Right atrium auricular region (tissue), 2 donors: ENCODE measurements at regions not wholly inside any gene's neighbourhood (a gene's known extent, or its start where the extent isn't known, plus 50 kb on each side); places are given as distances from the start of the nearest gene placed in this dataset.

Experiments used
- DNase-seq: peaks from one replicate; pipeline ENCODE4 v3.0.0-alpha.2; 2019; ENCODE audit warnings: low spot score
- H3K27ac ChIP-seq, 2 donors: fragments of 200-600 bp; sonication (generic); 1 replicate in 1 of 2; 2 replicates in 1 of 2; pipeline ENCODE4 v1.5.1; 2016 to 2019
- H3K27me3 ChIP-seq, 2 donors: fragments of 200-600 bp; sonication (generic); one replicate each; pipeline versions ENCODE4 v1.5.1 to v1.6.0; 2017 to 2019
- H3K36me3 ChIP-seq: fragments of 200-600 bp; sonication (generic); one replicate; pipeline ENCODE4 v1.5.1; 2016
- H3K4me1 ChIP-seq, 2 donors: fragments of 200-600 bp; sonication (generic); one replicate each; pipeline versions ENCODE4 v1.5.1 to v1.6.0; 2017 to 2019
- H3K4me3 ChIP-seq, 2 donors: fragments of 200-600 bp; sonication (generic); 1 replicate in 1 of 2; 2 replicates in 1 of 2; pipeline ENCODE4 v1.5.1; 2017 to 2019; ENCODE audit warnings: mild to moderate bottlenecking in 1 of 2, moderate library complexity in 1 of 2
- H3K9me3 ChIP-seq, 2 donors: fragments of 200-600 bp; sonication (generic); one replicate each; pipeline ENCODE4 v1.5.1; 2019
- TF ChIP-seq, protein P1 (sequence below), 2 donors: fragments of 200-600 bp; sonication (generic); IDR thresholded peaks; one replicate each; pipeline ENCODE4 v1.5.1; 2019; ENCODE audit warnings: antibody characterized with exemption in 2 of 2

DNA sequence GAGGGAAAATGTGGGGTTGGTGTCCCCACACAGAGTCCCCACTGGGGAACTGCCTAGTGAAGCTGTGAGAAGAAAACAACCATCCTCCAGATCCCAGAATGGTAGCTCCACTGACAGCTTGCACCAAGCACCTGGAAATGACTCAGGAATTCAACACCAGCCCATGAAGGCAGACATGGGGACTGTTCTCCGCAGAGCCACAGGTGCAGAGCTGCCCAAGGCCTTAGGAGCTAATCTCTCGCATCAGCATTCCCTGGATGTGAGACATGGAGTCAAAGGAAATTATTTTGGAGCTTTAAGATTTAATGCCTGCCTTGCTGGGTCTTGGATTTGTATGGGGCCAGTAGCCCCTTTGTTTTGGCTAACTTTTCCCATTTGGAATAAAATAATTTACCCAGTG lies 367.9 kb downstream of the FAM133A start:
- Histone ChIP-seq H3K4me3 (no peak overlapping the region), H3K27ac (no peak overlapping the region), H3K4me1 (no peaks in the 10 kb centered on the region), H3K9me3 (no peaks in the 10 kb centered on the region), H3K36me3 (no peaks in the 10 kb centered on the region), H3K27me3 (no peaks in the 10 kb centered on the region)
- TF ChIP-seq, protein P1, sequence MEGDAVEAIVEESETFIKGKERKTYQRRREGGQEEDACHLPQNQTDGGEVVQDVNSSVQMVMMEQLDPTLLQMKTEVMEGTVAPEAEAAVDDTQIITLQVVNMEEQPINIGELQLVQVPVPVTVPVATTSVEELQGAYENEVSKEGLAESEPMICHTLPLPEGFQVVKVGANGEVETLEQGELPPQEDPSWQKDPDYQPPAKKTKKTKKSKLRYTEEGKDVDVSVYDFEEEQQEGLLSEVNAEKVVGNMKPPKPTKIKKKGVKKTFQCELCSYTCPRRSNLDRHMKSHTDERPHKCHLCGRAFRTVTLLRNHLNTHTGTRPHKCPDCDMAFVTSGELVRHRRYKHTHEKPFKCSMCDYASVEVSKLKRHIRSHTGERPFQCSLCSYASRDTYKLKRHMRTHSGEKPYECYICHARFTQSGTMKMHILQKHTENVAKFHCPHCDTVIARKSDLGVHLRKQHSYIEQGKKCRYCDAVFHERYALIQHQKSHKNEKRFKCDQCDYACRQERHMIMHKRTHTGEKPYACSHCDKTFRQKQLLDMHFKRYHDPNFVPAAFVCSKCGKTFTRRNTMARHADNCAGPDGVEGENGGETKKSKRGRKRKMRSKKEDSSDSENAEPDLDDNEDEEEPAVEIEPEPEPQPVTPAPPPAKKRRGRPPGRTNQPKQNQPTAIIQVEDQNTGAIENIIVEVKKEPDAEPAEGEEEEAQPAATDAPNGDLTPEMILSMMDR (IDR thresholded peaks at IDR 0.05), result no peak
- DNase-seq, result no peak

DNA sequence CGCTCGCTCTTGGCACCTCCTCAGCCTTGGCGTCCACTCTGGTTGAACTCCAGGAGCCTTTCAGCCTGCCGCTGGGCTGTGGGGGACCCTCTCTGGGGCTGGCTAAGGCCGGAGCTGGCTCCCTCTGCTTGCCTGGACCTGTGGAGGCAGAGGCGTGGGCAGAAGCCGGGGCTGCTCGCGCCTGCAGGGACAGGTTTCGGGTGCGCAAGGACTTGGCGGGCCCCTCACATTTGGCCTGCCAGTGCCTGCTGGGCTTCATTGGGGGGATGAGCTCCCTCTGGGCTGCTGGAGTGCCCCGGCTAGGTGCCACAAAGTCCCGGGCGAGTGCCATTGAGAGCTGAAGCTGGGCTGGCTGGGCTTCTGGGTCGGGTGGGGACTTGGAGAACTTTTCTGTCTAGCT lies 371.7 kb downstream of the FAM133A start:
- H3K27ac ChIP-seq, result no peak overlapping the region
- DNase-seq, result no peak
- H3K4me3 ChIP-seq, result no peak overlapping the region
- TF ChIP-seq, protein P1 (IDR thresholded peaks at IDR 0.05), result no peak
- H3K4me1 ChIP-seq, result no peaks in the 10 kb centered on the region
- no peaks in the 10 kb centered on the region for H3K36me3 ChIP-seq
- no peaks in the 10 kb centered on the region for H3K27me3 ChIP-seq
- H3K9me3 ChIP-seq, result no peaks in the 10 kb centered on the region

DNA sequence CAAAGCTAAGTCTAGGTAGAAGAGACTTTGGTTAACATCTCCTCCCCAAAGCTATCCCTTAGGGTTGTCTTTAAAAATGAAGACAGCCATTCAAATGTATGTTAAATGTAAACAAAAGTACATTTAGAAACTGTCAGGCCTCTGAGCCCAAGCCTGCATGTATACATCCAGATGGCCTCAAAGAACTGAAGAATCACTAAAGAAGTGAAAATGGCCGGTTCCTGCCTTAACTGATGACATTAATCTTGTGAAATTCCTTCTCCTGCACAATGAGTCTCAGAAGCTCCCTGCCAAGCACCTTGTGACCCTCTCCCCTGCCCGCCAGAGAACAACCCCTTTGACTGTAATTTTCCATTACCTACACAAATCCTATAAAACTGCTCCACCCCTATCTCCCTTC lies 377.9 kb downstream of the FAM133A start:
- TF ChIP-seq, protein P1 (IDR thresholded peaks at IDR 0.05), result no peak
- Histone ChIP-seq H3K27me3 (no peaks in the 10 kb centered on the region), H3K27ac (no peak overlapping the region), H3K9me3 (no peaks in the 10 kb centered on the region), H3K36me3 (no peaks in the 10 kb centered on the region), H3K4me1 (no peaks in the 10 kb centered on the region), H3K4me3 (no peak overlapping the region)
- no peak for DNase-seq

DNA sequence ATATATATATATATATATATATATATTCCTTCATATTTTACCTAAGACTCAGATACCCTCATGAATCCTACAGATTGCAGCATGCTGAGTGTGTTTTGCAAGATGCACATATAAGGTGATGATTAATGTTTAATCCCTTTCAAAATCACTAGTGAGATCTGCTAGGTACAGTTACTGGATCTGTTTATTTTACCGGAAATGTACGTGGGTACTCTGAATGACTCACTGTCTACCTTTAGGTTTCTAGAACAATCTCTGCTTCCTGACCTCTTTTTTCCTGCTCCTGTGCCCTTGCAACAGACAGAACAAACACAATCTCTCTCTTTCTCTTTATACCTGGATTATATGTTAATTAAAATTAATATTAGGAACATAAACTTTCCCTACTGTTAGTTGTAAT lies 379.6 kb downstream of the FAM133A start:
- Histone ChIP-seq H3K4me1 (no peaks in the 10 kb centered on the region), H3K27ac (no peak overlapping the region), H3K4me3 (no peak overlapping the region), H3K27me3 (no peaks in the 10 kb centered on the region), H3K9me3 (no peaks in the 10 kb centered on the region), H3K36me3 (no peaks in the 10 kb centered on the region)
- TF ChIP-seq, protein P1 (IDR thresholded peaks at IDR 0.05), result no peak
- DNase-seq, result no peak

DNA sequence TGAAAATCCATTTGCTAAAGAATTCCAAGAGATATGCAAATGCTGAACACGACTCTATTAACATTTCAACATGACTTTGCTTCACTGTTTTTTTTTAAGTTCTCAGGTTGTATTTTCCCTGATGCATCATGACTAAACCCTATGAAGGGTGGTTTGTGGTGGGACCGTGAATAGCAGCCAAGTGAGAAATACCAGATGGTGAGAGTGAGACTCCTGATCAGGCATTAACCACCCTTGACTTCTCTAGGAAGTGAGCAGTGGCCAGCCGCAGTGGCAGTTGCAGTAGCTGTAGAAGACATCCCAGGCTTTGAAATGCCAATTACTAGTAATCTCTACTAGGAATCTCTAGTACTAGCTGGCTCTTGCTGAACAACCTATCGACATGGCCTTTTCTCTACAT lies 383.4 kb downstream of the FAM133A start:
- Histone ChIP-seq H3K9me3 (no peaks in the 10 kb centered on the region), H3K27ac (no peak overlapping the region), H3K36me3 (no peaks in the 10 kb centered on the region), H3K4me3 (no peak overlapping the region), H3K4me1 (no peaks in the 10 kb centered on the region), H3K27me3 (no peaks in the 10 kb centered on the region)
- no peak for DNase-seq
- TF ChIP-seq, protein P1 (IDR thresholded peaks at IDR 0.05), result no peak

DNA sequence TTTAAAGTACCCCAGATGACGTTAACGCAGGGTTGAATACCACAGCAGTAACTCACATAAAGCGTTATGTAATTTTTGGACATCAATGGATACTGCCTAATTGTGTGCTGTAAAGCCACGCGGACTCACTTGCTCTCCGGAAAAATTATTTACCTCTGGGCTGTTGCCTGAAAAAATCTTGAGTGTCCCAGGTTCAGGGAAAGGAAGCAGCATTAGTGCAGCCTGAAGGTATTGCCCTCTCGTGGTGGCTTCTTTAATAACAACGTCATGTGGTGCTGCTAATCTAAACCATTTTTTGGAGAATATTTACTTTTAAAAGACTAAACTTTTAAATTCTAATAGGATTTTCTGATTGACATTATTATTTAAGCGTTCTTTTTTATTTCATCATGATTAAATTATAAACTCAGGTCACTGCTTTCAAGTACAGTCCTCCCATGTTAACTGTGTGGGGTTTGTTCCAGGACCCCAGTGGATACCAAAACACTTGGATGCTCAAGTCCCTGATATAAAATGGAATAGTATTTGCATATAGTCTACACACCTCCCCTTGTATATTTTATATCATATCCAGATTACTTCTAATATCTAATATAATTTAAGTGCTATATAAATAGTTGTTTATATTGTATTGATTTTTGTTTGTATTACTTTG lies 384.8 kb downstream of the FAM133A start:
- no peaks in the 10 kb centered on the region for H3K27me3 ChIP-seq
- DNase-seq, result no peak
- no peaks in the 10 kb centered on the region for H3K9me3 ChIP-seq
- no peak overlapping the region for H3K27ac ChIP-seq
- H3K36me3 ChIP-seq, result no peaks in the 10 kb centered on the region
- H3K4me3 ChIP-seq, result no peak overlapping the region
- TF ChIP-seq, protein P1 (IDR thresholded peaks at IDR 0.05), result peak in 1 of 2 donors; percentile 59
- H3K4me1 ChIP-seq, result no peaks in the 10 kb centered on the region
